Tibial nerve (tissue), 4 donors: ENCODE measurements at regions not wholly inside any gene's neighbourhood (a gene's known extent, or its start where the extent isn't known, plus 50 kb on each side); places are given as distances from the start of the nearest gene placed in this dataset.

Source experiments
- DNase-seq, 2 donors: peaks; one replicate each; pipeline ENCODE4 v3.0.0-alpha.2; 2019; ENCODE audit warnings: low spot score in 2 of 2
- H3K27ac ChIP-seq, 4 donors: fragments of 200-600 bp; sonication (generic) in 3 of 4; one replicate each; pipeline ENCODE4 v1.5.1; 2017 to 2019; ENCODE audit warnings: mild to moderate bottlenecking in 1 of 4
- H3K27me3 ChIP-seq, 2 donors: fragments of 200-600 bp; sonication (generic) in 1 of 2; one replicate each; pipeline versions ENCODE4 v1.5.1 to v1.6.0; 2017 to 2019
- H3K36me3 ChIP-seq, 3 donors: fragments of 200-600 bp; sonication (generic); one replicate each; pipeline ENCODE4 v1.5.1; 2018 to 2019
- H3K4me1 ChIP-seq, 4 donors: fragments of 200-600 bp; sonication (generic) in 3 of 4; one replicate each; pipeline ENCODE4 v1.5.1; 2017 to 2019
- H3K4me3 ChIP-seq, 4 donors: fragments of 200-600 bp; sonication (generic) in 3 of 4; one replicate each; pipeline ENCODE4 v1.5.1; 2017 to 2019; ENCODE audit warnings: mild to moderate bottlenecking in 1 of 4, moderate library complexity in 1 of 4
- H3K9me3 ChIP-seq, 4 donors: fragments of 200-600 bp; sonication (generic) in 3 of 4; one replicate each; pipeline ENCODE4 v1.5.1; 2017 to 2019
- CTCF ChIP-seq, 5 experiments: fragments of 200-600 bp in 3 of 5; fragments of 450-650 bp in 2 of 5; sonication (generic) in 3 of 5; IDR thresholded peaks; one replicate each; pipeline ENCODE4 v1.5.1; 2016 to 2019; ENCODE audit warnings: antibody characterized with exemption in 5 of 5, mild to moderate bottlenecking in 3 of 5, moderate library complexity in 2 of 5
- EP300 ChIP-seq, 2 donors: sonication (generic); formaldehyde crosslinking; IDR thresholded peaks; one replicate each; pipeline ENCODE4 v1.6.1; 2017; ENCODE audit warnings: antibody characterized with exemption in 2 of 2, mild to moderate bottlenecking in 1 of 2
- POLR2A ChIP-seq, 2 donors: fragments of 450-650 bp; IDR thresholded peaks; one replicate each; pipeline ENCODE4 v1.6.1; 2017; ENCODE audit warnings: antibody characterized with exemption in 2 of 2, mild to moderate bottlenecking in 2 of 2, moderate library complexity in 2 of 2
- WGBS, 2 donors: methylation state at CpG; one replicate each; pipeline ENCODE4 v1.1.5; 2018; 5-methylcytosine and 5-hydroxymethylcytosine counted together

- Histone ChIP-seq H3K4me1 (no peaks in the 10 kb centered on the region), H3K27me3 (no peaks in the 10 kb centered on the region), H3K27ac (no peak overlapping the region), H3K36me3 (no peaks in the 10 kb centered on the region), H3K9me3 (peaks cover 0 to 5% (median 0%) of the 10 kb centered on the region in 4 donors), H3K4me3 (no peak overlapping the region)
- DNase-seq, result no peak
- TF ChIP-seq CTCF (IDR thresholded peaks at IDR 0.05) (no peak), EP300 (IDR thresholded peaks at IDR 0.05) (no peak), POLR2A (IDR thresholded peaks at IDR 0.05) (no peak)
- 75 to 84% methylated on average over 3 of the region's 3 CpGs for WGBS, 2 donors
These were observed 60.4 kb upstream of the ATP2B2 start for GRCh38 chr3:10565814-10566213.

- H3K9me3 ChIP-seq, result peaks cover 0 to 5% (median 0%) of the 10 kb centered on the region in 4 donors
- no peaks in the 10 kb centered on the region for H3K4me1 ChIP-seq
- no peak overlapping the region for H3K4me3 ChIP-seq
- no peak for DNase-seq
- TF ChIP-seq CTCF (IDR thresholded peaks at IDR 0.05), result no peak
- TF ChIP-seq EP300 (IDR thresholded peaks at IDR 0.05), result no peak
- TF ChIP-seq POLR2A (IDR thresholded peaks at IDR 0.05), result no peak
- no peaks in the 10 kb centered on the region for H3K36me3 ChIP-seq
- no peaks in the 10 kb centered on the region for H3K27me3 ChIP-seq
- 87 to 95% methylated on average over 3 of the region's 3 CpGs for WGBS, 2 donors
- H3K27ac ChIP-seq, result no peak overlapping the region
These were observed 61.1 kb upstream of the ATP2B2 start for GRCh38 chr3:10566451-10566850.

GRCh38 chr3:10568549-10568948 lies 63.2 kb upstream of the ATP2B2 start:
- 46 to 54% methylated on average over 5 of the region's 5 CpGs for WGBS, 2 donors
- H3K36me3 ChIP-seq, result no peaks in the 10 kb centered on the region
- H3K4me1 ChIP-seq, result no peaks in the 10 kb centered on the region
- H3K9me3 ChIP-seq, result peaks cover 0 to 5% (median 0%) of the 10 kb centered on the region in 4 donors
- no peak overlapping the region for H3K27ac ChIP-seq
- H3K27me3 ChIP-seq, result no peaks in the 10 kb centered on the region
- DNase-seq, result no peak
- H3K4me3 ChIP-seq, result no peak overlapping the region
- TF ChIP-seq EP300 (IDR thresholded peaks at IDR 0.05), result no peak

GRCh38 chr3:10570196-10570946 lies 65.0 kb upstream of the ATP2B2 start:
- Histone ChIP-seq H3K36me3 (no peaks in the 10 kb centered on the region), H3K27ac (peak overlapping the region in 1 of 4 donors; percentile 28), H3K4me3 (no peak overlapping the region), H3K9me3 (no peaks in the 10 kb centered on the region), H3K4me1 (no peaks in the 10 kb centered on the region), H3K27me3 (no peaks in the 10 kb centered on the region)
- TF ChIP-seq EP300 (IDR thresholded peaks at IDR 0.05), result no peak
- no peak for TF ChIP-seq POLR2A (IDR thresholded peaks at IDR 0.05)
- TF ChIP-seq CTCF (IDR thresholded peaks at IDR 0.05), result no peak
- 56 to 58% methylated on average over 11 of the region's 11 CpGs for WGBS, 2 donors
- DNase-seq, result no peak

DNA sequence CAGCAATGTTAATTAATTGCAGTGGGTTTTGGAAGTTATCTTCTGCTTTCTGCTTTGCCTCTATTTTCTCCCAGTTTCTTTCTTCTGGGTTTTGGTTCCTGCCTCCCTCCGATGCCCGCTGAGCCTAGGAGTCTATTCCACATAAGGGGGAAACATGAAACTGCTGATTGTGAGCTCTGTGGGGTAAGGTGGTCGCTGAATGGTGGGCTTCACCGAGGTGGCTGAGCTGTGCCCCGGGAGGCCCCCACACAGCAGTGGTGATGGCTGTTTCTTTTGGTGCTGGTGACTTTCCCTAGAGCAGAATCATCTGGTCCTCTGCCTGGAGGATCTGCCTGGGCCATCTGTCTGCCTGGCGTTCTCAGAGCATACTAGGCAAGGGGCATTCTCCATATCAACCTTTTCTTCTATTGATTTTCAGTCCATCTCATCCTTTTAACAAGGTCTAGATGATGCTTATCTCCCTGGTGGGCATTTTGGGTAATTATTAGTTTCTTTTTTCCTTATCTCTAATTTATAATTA lies 68.8 kb upstream of the ATP2B2 start:
- no peaks in the 10 kb centered on the region for H3K36me3 ChIP-seq
- DNase-seq, result no peak
- H3K27me3 ChIP-seq, result no peaks in the 10 kb centered on the region
- no peak overlapping the region for H3K4me3 ChIP-seq
- no peak overlapping the region for H3K27ac ChIP-seq
- no peak for TF ChIP-seq CTCF (IDR thresholded peaks at IDR 0.05)
- TF ChIP-seq POLR2A (IDR thresholded peaks at IDR 0.05), result no peak
- TF ChIP-seq EP300 (IDR thresholded peaks at IDR 0.05), result no peak
- 75 to 77% methylated on average over 6 of the region's 6 CpGs for WGBS, 2 donors
- H3K4me1 ChIP-seq, result no peaks in the 10 kb centered on the region
- H3K9me3 ChIP-seq, result no peaks in the 10 kb centered on the region
